A673 (cell line): ENCODE measurements at regions not wholly inside any gene's neighbourhood (a gene's known extent, or its start where the extent isn't known, plus 50 kb on each side); places are given as distances from the start of the nearest gene placed in this dataset.

Experiments
- BruUV-seq: library from RNA; stranded (reverse); fragments of 400-500 nt; replicated peaks from 2 replicates; lab custom pipeline; 2021; lab: Mats Ljungman, UMichigan
- CTCF ChIA-PET: fragments of 300-600 bp; sonication (Branson Sonifier 250); formaldehyde crosslinking; loops from one replicate; lab custom pipeline; 2022; ENCODE audit warnings: antibody characterized with exemption; lab: Charles Lee
- POLR2A ChIA-PET: fragments of 300-600 bp; sonication (Branson Sonifier 250); formaldehyde crosslinking; loops from one replicate; lab custom pipeline; 2022; ENCODE audit warnings: antibody characterized with exemption; ENCODE audit not compliant: low non-redundant PET; lab: Charles Lee
- DNase-seq: peaks from one replicate; pipeline ENCODE4 v3.0.0-alpha.2; 2015; ENCODE audit warnings: low spot score
- H3K27ac ChIP-seq: fragments of 200-600 bp; sonication (generic); 2 replicates; pipeline ENCODE4 v1.5.1; 2016; ENCODE audit warnings: mixed run types, low read depth, mild to moderate bottlenecking, mixed read lengths, antibody characterized with exemption, low read length; ENCODE audit not compliant: poor library complexity, severe bottlenecking
- H3K27me3 ChIP-seq: fragments of 200-600 bp; sonication (generic); replicated peaks from 2 replicates; pipeline ENCODE4 v1.6.1; 2017; ENCODE audit warnings: mixed run types, low read depth, mild to moderate bottlenecking, mixed read lengths, antibody characterized with exemption, low read length; ENCODE audit not compliant: insufficient read depth, poor library complexity
- H3K36me3 ChIP-seq: fragments of 200-600 bp; sonication (generic); 2 replicates; pipeline ENCODE4 v1.6.1; 2016; ENCODE audit warnings: mixed run types, mild to moderate bottlenecking, mixed read lengths, antibody characterized with exemption, low read length; ENCODE audit not compliant: insufficient read depth, poor library complexity, severe bottlenecking
- H3K4me1 ChIP-seq: fragments of 200-600 bp; sonication (generic); 2 replicates; pipeline ENCODE4 v1.6.1; 2017; ENCODE audit warnings: mixed run types, mild to moderate bottlenecking, mixed read lengths, antibody characterized with exemption, low read length; ENCODE audit not compliant: insufficient read depth, poor library complexity, severe bottlenecking
- H3K4me3 ChIP-seq: fragments of 200-600 bp; sonication (generic); 2 replicates; pipeline ENCODE4 v1.5.1; 2016; ENCODE audit warnings: low read depth, mixed run types, mild to moderate bottlenecking, mixed read lengths, low read length; ENCODE audit not compliant: poor library complexity, severe bottlenecking
- H3K9me3 ChIP-seq: fragments of 200-600 bp; sonication (generic); 2 replicates; pipeline ENCODE4 v1.6.1; 2016; ENCODE audit warnings: mixed run types, low read depth, mild to moderate bottlenecking, mixed read lengths, antibody characterized with exemption, low read length; ENCODE audit not compliant: poor library complexity, severe bottlenecking
- CTCF ChIP-seq: fragments of 300-800, 200-600 bp; sonication (generic); conservative IDR thresholded peaks from 2 replicates; pipeline ENCODE4 v1.5.1; 2017; ENCODE audit warnings: low read depth, mild to moderate bottlenecking, antibody characterized with exemption, low read length, moderate library complexity, mixed read lengths
- EZH2 ChIP-seq: fragments of 200-600 bp; sonication (generic); IDR thresholded peaks from 2 replicates; pipeline ENCODE4 v1.6.1; 2017; ENCODE audit warnings: borderline replicate concordance, low read depth, mild to moderate bottlenecking, mixed read lengths, antibody characterized with exemption, low read length; ENCODE audit not compliant: poor library complexity, severe bottlenecking
- intact Hi-C: fragments of 100-400 bp; cut with micrococcal nuclease; formaldehyde crosslinking; loops from one replicate; pipeline ENCODE4 v1.10.0; 2022; ENCODE audit not compliant: unreplicated experiment

- no TSS peak for BruUV-seq
- no peak overlapping the region for H3K4me3 ChIP-seq
- H3K9me3 ChIP-seq, result no peaks in the 10 kb centered on the region
- POLR2A ChIA-PET, result no interaction called here
- H3K36me3 ChIP-seq, result no peaks in the 10 kb centered on the region
- no peak for DNase-seq
- no peak overlapping the region for H3K27ac ChIP-seq
- CTCF ChIA-PET, result no interaction called here
- no peak for TF ChIP-seq EZH2
- TF ChIP-seq CTCF, result no peak
- no peaks in the 10 kb centered on the region for H3K27me3 ChIP-seq
- intact Hi-C loops, result no loop called here
- H3K4me1 ChIP-seq, result no peaks in the 10 kb centered on the region
Measured at GRCh38 chr7:109735881-109736280, 1166.2 kb downstream of the DNAJB9 start.

- no peaks in the 10 kb centered on the region for H3K36me3 ChIP-seq
- DNase-seq, result no peak
- no peaks in the 10 kb centered on the region for H3K27me3 ChIP-seq
- ChIA-PET CTCF (no interaction called here), POLR2A (no interaction called here)
- no peaks in the 10 kb centered on the region for H3K9me3 ChIP-seq
- no peaks in the 10 kb centered on the region for H3K4me1 ChIP-seq
- no peak overlapping the region for H3K27ac ChIP-seq
- H3K4me3 ChIP-seq, result no peak overlapping the region
- BruUV-seq, result no TSS peak
- intact Hi-C loops, result no loop called here
- TF ChIP-seq CTCF (no peak), EZH2 (no peak)
Measured at GRCh38 chr7:109745677-109746410, 1176.2 kb downstream of the DNAJB9 start.

- TF ChIP-seq EZH2 (no peak), CTCF (no peak)
- no peak for DNase-seq
- Histone ChIP-seq H3K27ac (no peak overlapping the region), H3K9me3 (no peaks in the 10 kb centered on the region), H3K36me3 (no peaks in the 10 kb centered on the region), H3K27me3 (no peaks in the 10 kb centered on the region), H3K4me1 (no peaks in the 10 kb centered on the region), H3K4me3 (no peak overlapping the region)
- no TSS peak for BruUV-seq
- CTCF ChIA-PET, result no interaction called here
- POLR2A ChIA-PET, result no interaction called here
- intact Hi-C loops, result no loop called here
Measured at GRCh38 chr7:109751241-109751640, 1181.6 kb downstream of the DNAJB9 start.
